Stimulated activated CD4-positive, alpha-beta T cell treated with anti-CD3 and anti-CD28 coated beads, Interleukin-4, amount 100 ng/mL, for 24 hours (primary cell): ENCODE measurements at regions not wholly inside any gene's neighbourhood (a gene's known extent, or its start where the extent isn't known, plus 50 kb on each side); places are given as distances from the start of the nearest gene placed in this dataset.

Experiments used
- DNase-seq: peaks from one replicate; pipeline ENCODE4 v3.0.0-alpha.2; 2020

DNA sequence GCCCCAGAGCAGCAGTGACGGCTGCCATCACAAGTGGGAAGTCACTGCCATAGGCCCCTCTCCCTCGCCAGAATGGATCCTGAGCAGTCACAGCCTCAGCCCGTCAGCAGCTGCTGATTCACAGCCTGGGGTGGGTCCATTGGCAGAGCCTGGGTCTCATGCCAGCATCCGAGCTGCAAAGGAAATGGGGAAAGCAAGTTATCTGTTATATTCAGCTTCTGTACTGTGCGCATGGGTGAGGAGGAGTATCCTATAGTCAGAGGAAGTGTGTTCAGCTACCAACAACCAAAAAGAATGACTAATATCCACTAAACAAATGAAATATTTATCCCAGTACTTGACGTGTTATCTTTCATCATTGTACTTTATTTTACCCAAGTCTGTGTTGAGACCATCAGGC is 119.7 kb downstream of the RCN1 start:
- DNase-seq = no peak

DNA sequence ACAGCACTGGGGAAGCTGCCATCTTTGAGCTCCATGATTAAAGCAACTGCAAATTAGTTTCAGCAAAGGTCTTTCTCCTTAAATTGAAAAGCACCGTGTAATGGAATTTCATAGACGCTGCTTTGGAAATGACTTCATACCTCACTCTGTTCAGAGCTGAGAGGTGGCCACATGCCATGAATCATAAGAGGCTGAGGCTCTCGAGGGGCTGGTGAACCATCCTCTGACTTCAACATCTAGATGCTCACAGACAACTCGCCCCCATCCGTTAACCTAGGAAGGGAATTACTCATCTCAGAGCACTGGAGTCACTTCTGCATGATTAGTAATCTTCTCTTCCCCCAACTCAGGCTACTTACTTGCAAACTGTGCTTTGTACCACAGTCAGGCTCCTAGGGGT is 122.3 kb downstream of the RCN1 start:
- DNase-seq = peak; percentile 13

DNA sequence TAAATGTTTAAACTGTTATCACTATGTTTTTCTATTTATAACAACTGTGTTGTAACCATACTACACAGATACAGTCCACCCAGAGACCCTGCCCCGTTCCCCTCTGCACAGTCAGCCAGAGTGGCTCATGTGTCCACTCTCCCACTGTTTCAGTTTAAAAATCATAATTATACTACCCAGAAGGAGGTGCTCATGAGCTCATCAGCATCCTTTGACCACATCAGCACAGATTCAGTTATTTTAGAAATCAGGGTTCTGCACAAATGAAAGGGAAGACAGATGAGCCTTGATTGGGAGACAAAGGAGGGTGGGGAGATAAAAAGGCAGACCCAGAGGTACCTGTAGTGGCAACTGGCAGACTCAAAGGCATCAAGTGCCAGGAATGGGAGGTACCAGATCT is 124.3 kb downstream of the RCN1 start:
- DNase-seq = no peak

DNA sequence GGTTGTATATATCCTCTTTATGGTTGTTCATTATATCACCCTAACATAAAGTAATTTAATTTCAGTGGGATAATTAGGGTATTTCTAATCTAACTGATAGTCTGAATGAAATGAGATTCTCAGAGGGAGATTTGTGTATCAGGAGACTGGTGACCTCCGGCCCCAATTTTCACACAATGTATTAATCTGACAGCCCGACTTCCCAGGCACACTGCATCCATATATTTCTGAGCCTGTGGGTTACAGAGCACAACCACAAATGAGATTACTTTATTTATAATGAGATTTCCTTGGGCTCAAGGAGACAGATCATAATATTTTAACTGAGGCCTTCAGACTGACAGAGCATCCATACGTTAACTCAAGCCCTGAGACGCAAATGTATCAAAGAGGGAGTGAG is 125.9 kb downstream of the RCN1 start:
- DNase-seq = no peak

DNA sequence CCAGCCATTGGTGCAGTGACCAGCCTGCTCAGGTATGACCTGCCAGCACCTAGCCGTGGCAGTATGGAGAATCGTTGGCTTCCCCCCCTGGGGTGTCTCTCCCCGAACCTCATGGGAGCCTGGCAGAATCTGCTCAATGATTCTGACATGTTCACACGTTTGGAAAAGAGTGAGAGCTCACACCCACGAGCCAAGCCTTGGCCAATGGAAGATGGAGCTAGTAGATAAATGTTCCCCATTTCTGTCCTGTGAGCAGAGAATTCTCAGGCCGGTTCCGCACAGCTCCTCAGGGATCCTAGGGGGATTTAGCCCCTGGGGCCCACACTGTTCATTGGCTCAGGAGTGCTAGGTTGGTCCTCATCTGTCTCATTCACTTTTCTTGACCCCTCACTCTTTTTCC is 128.4 kb downstream of the RCN1 start:
- no peak for DNase-seq

DNA sequence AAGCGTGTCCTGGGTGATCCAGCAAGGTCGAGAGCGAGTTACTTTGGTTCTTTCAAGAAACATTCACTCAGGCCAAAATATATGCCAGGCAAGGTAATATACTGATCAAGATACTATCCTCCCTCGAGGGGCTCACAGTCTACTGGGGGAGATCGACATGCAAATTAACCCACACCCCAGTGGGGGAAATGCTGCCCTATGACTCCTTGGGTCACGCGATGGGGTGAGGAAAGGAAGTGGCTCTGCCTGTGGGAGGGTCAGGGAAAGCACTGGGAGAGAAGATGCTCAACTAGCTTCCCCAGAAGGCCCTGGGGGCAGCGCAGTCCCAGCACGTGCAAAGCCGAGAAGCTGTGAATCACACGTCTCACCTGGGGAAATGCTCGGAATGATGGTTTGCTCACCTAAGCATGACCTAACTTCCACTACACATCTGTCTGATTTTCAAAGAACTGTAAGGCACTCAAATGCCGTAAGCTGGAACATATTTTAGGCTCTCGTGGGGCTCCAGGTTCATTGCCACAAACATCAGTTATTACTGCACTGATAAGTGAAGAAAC is 130.7 kb downstream of the RCN1 start:
- DNase-seq = no peak

DNA sequence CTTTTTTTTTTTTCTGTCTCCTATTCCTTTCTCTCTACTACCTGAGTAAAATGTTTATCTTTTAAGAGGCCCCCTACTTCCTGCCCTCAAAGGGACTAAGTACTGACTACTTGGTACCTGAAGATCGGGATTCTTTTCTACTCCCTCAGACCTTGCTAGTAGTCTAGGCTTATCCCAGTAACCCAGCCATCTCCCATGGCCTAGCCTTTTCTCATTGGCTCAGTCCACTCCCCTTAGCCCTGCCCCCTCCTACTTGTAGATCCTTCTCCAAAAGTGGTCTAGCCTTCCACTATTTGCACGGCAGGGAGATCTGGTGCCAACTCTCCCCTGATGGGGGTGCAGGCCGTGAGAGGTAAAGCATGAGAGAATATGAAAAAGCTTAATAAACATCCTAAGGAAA is 133.7 kb downstream of the RCN1 start:
- DNase-seq = no peak

DNA sequence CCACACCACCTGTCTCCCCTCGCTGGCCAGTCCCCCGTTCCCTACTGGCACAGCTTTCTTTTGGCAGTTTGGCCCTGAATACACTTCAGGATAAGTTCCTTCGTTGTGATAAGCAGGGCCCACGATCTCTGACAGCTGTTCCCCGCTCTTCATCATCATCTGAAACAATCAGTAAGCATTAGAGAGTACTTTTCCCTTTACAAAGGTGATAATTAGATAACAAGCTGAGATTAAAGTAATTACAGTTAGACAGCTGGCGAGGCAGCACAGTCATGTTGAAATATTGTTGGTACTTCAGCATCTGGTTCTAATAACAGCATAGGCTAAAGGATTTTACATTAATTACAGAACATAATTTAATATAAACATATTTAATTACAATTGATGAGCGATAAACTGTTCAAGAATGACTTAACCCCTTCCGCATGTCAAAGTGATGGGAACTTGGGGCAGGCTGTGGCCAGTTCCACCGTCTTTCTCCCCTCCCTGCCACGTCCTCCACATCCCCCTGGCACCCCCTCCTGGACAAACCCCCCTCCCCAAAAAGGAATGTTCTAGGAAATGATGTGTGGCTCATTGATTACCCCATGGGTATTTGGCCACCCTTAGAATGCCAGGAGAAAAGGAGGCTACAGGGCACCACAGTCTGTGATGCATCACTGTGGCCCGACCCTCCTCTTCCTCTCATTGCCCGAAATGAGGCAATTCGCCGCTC is 134.9 kb downstream of the RCN1 start:
- DNase-seq = no peak

DNA sequence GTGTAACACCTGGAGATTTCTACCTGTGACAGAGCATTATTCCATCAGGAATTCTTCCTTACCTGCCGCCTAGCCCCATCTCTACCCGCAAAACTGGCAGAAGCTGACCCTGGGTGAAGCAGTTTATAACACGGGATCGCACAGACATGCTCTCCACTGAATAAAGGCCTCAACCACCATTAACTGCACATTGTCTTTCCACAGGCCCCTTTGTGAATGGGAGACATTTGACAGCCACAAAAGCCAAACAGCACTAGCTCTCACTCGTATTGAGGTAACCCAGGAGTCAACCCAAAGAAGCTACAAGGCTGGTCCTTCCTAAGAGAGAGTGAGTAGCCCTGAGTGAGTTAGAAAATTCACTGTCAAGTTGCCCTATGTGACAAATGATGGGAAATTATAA is 135.6 kb downstream of the RCN1 start:
- no peak for DNase-seq

DNA sequence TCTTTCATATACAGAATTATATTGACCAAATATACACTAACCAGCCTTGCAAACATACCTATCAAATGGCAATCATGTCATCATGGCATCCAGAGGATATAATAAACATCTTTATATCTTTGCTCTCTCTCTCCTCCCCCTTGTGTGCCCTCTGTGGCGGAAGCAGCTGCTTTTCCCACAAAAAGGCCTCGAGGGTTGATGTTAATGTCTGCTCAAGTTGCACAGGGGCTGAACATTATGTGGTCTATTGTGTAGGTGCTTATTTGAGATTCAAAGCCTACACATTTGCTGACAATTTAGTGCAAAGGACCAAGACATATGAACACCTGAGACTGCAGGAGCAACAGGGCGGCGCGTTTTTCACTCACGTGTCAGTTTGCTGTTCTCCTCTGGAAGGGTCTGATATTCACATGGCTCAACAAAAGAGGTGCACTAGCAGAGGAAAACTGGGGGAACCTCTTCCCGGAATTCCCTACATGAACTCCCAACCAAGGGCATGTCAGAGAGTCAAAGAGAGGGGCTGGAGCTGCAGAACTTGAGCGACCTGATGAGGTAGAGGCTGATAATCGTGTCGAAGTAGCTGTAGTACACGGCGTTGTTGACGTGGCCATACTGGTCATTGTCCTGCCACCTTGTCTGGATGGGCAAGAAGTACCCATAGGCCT is 138.8 kb downstream of the RCN1 start:
- DNase-seq = no peak

DNA sequence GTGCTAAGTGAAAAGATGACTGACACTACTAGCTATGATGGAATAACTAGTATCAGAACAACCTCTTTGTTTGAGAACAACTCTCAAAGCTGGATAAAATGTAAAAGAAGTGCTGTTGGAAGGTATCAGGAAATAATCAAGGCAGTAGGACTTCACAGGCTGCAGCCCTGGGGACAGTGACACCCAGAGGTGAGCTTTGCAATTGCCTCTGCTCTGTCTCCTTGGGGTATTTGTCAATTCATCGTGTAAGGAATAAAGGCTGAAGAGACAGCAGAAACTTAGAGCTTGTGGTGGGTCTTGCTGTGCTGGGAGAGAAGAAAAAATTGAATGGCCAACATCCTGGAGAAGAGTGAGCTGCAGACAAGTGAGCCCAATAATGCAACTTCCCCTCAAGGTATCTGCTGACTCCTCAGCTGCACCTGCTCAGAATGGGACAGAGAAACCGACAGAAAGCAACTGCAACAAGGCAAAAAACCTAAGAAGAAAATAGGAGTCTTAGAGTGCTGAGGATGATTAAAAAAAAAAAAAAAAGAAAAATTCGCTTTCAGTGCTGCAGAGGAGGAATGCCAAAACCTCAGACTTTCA is 141.1 kb downstream of the RCN1 start:
- peak; percentile 7 for DNase-seq

DNA sequence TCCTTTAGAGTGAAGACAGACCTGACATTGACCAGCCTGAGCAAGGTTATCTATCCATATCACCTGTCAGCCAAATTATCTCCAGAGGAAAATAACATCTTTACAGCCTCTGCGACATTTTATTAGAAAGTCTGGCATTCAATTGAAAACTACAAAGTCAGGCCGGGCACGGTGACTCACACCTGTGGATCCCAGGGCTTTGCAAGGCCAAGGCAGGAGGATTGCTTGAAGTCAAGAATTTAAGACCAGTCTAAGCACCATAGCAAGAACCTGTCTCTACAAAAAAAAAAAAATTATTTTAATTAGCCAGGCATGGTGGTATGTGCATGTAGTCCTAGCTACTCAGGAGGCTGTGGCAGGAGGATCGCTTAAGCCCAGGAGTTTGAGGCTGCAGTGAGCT is 141.6 kb downstream of the RCN1 start:
- DNase-seq = no peak

DNA sequence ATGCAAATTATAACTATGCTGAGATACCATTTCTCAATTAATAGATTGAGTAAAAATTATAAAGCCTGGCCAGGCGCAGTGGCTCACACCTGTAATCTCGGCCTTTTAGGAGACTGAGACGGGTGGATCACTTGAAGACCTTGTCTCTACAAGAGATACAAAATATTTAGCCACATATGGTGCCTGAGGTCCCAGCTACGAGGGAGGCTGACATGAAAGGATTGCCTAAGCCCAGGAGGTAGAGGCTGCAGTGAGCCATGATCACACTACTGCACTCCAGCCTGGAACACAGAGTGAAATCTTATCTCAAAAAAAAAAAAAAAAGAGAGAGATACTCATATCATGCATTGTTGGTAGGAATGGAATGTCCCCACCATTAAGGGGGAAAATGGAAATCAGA is 142.4 kb downstream of the RCN1 start:
- DNase-seq = no peak

DNA sequence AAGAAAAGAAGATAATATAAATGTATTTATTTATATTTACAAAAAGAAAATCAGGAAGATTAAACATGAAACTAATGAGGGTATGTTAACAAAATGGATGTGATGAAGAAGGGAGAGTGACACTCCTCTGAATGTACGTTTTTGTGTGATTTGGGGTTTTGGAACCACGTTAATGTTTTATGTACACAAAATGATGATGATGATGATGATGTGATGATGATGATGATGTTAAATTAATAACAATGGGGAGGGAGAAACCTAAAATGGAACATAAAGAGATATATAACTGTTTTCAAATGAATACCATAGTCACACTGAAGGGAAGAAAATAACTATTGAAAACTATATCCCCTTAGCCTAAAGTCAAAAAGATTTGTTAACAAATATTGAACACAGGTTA is 143.1 kb downstream of the RCN1 start:
- DNase-seq = no peak

DNA sequence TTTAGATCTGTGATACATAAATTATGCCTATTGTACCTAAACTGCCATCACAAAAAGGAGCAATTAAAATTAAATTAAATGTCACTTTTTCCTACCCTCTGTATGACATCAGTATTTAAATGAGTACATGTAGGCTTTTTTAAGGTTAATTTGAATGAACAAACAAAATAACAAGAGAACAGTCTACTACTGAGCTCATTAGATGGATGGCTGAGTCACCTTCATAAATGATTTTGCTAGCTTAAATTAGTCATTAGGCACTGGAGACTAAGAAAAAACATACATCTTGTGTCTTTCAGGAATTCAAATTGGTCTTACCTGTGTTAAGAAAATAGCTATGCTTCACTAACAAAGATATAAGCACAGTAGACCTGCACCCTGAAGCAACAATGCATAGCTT is 153.6 kb downstream of the RCN1 start:
- no peak for DNase-seq

DNA sequence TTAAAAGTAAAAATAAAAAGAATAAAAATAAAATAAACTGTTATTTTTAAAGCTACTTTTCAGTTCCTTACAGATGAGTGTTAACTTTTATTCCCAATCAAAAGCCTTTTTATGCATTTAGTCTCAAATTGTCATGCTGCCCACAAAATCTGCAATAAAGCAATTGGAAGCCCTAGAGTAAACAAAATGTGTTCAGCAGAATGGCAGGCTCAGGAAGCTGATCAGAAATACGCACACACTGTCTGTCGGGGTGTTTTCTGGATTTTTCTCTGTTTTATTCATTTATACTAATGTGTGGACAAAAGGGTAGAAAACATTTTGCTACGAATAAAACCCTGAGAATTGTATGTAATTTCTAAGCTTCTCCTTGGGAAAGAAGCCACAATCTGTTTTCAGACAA is 162.8 kb downstream of the RCN1 start:
- DNase-seq = no peak

DNA sequence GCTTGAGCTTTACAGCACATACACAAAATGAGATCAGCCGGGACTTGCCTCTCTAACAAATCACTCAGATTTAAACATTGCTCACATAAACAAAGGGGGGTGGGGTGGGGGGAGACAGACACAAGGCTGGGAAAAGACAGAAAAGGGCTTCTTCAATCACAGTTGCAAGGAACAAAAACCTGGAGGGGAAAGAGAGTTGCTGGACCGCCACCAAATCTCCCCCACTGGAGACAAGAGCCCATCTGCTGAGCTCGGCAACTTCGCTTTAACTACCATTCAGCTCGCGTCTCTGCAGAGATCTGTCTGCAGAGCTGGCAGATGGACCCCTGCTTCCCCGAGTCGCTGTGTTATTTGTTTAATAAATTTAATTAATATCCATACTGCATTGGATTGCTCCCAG is 165.0 kb downstream of the RCN1 start:
- no peak for DNase-seq

DNA sequence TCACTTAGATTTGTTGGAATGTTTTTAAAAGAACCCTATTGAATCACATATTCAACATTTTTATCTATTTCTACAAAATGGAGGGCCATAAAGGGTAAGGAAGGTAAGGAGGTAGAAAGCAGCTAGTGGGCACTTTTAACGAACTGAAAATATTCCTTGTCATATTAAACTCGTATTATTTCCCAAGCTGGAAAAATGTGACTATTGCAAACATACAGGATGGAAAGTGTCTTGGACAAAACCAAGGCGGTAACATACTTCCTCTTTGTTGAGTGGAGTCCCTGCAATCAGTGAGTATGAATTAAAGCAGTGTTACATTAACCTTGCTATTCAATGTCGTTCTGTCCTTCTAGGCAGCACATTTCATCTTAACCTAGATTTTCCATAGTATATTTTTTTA is 165.6 kb downstream of the RCN1 start:
- no peak for DNase-seq

DNA sequence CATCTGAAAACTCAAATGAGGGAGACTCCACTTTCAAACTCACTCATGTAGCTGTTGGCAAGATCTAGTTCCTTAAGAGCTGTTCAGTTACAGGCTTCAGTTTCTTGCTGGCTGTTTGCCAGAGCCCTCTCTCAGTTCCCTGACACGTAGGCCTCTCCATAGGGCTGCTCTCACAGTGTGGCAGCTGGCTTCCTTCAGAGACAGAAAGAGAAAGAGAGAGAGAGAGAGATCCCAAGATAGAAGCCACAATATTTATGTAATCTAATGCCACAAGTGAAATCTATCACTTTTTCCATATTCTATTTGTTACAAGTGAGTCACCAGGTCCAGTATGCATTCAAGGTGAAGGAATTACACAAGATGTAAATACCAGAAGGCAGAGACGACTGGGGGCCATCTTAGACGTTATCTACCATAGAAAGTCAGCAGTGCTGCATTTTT is 168.8 kb downstream of the RCN1 start:
- DNase-seq = no peak

DNA sequence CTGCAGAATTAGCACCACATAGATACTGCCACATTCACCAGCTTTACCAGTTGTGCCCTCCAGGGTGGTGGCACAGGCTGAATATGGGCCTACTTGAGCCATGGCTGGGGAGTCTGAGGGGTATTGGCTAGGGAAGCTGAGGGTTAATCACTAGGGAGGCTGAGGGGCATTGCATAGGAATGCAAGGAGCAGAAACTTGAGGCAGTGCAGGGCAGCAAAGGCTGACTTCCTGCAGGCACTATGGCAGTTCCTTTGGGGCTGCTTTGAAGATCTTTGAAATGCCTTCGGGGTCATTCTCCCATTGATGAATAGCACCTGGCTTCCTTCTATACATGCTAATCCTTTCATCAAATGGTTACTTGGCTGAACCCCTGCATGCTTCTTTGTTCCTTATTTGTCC is 171.5 kb downstream of the RCN1 start:
- no peak for DNase-seq

DNA sequence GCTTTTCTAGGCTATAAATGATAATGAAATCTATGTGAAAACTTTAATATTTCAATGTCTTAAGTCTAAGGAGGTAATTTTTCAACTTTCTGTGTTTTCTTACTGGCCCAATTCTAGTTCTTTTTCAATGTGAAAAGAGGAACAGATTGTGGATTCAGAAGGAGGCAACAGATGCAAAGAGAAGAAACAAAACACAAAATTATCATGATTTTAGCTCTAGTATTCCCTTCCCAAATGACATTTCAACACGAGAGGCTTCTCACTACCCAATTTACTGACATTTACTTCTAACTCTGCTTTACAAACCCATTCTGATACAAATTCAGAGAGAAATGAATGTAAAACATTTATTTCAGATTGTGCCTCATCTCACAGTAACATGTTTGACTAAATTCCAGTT is 169.4 kb downstream of the WT1 start:
- no peak for DNase-seq

DNA sequence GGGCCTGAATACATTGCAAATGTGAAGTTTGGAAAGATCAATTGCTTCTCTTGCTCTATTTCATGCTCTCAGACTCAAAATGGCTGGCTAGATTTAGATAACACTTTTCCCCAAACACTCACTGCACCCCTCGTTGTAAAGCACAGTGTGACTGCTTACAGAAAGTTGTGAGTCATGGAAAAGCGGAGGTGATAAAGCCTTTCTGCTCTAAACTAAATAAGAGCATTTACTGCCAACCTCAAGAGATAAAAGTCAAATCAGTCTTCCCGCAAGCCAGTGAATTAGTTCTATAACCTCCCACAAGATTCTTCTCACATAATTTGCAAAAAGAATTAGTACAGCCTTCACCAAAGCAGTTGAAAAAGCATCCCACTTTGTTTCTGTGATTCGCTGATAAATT is 168.7 kb downstream of the WT1 start:
- no peak for DNase-seq

DNA sequence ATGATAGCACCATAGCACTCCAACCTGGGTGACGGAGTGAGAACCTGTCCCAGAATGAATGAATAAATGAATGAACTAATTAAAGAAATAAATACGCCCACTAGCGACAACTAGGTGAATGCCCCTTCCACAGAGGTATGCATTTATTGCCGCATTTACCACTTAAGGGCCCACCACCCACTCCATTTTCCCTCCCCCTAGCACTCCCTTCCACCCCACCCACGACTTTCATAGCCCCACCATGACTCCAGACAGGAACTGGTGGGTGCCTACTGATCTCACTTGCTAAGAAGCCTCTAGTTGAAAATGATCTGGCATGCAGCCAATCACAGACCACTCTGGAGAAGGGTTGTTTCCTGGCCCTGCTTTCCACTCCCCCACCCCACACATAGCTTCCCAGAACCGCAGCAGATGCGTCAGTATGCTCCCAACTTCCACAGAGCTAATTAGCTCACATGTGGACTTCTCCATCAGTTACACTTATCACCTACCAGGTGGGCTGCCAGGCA is 167.6 kb downstream of the WT1 start:
- no peak for DNase-seq

DNA sequence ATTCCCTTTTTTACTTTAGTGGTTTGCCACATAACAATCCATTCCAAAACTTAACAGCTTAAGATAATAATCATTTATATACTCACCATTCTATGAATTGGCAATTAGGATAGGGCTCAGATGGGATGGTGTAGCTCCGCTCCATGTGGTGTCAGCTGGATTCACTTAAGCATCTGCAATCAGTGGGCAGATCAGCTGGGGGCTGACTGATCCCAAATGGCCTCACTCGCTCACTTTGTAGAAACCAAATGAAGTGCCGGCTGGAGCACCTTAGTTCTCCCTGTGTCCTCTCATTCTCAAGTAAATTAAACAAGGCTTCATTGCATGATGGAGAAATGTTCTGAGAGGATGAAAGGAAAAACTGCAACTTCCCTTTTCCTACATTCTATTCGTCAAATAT is 161.4 kb downstream of the WT1 start:
- no peak for DNase-seq
